Sigmoid colon (tissue), 6 donors: ENCODE measurements at regions not wholly inside any gene's neighbourhood (a gene's known extent, or its start where the extent isn't known, plus 50 kb on each side); places are given as distances from the start of the nearest gene placed in this dataset.

Experiments used
- DNase-seq: peaks from one replicate; pipeline ENCODE4 v3.0.0-alpha.2; 2019
- H3K27ac ChIP-seq, 4 donors: fragments of 200-600 bp; sonication (generic); one replicate each; pipeline ENCODE4 v1.5.1; 2016 to 2019; ENCODE audit warnings: mild to moderate bottlenecking in 1 of 4
- H3K27me3 ChIP-seq, 3 donors: fragments of 200-600 bp; sonication (generic); one replicate each; pipeline ENCODE4 v1.5.1; 2019; ENCODE audit warnings: mild to moderate bottlenecking in 1 of 3
- H3K36me3 ChIP-seq, 4 donors: fragments of 200-600 bp; sonication (generic); one replicate each; pipeline ENCODE4 v1.5.1; 2016 to 2019
- H3K4me1 ChIP-seq, 4 donors: fragments of 200-600 bp; sonication (generic); one replicate each; pipeline ENCODE4 v1.5.1; 2017 to 2019
- H3K4me3 ChIP-seq, 4 donors: fragments of 200-600 bp; sonication (generic); one replicate each; pipeline ENCODE4 v1.5.1; 2017 to 2019; ENCODE audit warnings: mild to moderate bottlenecking in 2 of 4, moderate library complexity in 1 of 4
- H3K9me3 ChIP-seq, 4 donors: fragments of 200-600 bp in 3 of 4; sonication (generic) in 3 of 4; one replicate each; pipeline versions ENCODE4 v1.5.1 to v1.6.1; 2013 to 2019
- EP300 ChIP-seq, 4 donors: sonication (generic); formaldehyde crosslinking; IDR thresholded peaks; one replicate each; pipeline ENCODE4 v1.6.1; 2017; ENCODE audit warnings: antibody characterized with exemption in 4 of 4
- POLR2A ChIP-seq, 2 donors: fragments of 450-650 bp; IDR thresholded peaks; one replicate each; pipeline ENCODE4 v1.6.1; 2016; ENCODE audit warnings: antibody characterized with exemption in 2 of 2, mild to moderate bottlenecking in 2 of 2, moderate library complexity in 2 of 2
- POLR2AphosphoS5 ChIP-seq, 4 donors: sonication (generic); formaldehyde crosslinking; IDR thresholded peaks; one replicate each; pipeline ENCODE4 v1.6.1; 2017; ENCODE audit warnings: antibody characterized with exemption in 4 of 4
- WGBS, 2 donors: extraction: QIAGEN DNeasy Blood & Tissue Kit; methylation state at CpG; one replicate each; pipeline ENCODE4 v1.1.7; 2013; 5-methylcytosine and 5-hydroxymethylcytosine counted together
- intact Hi-C: fragments of 100-400 bp; cut with DNase I; formaldehyde crosslinking; loops from one replicate; pipeline ENCODE4 v1.15.1; 2023
- TF ChIP-seq, protein P1 (sequence below), 4 experiments: fragments of 450-650 bp in 3 of 4; fragments of 200-600 bp in 1 of 4; IDR thresholded peaks; one replicate each; pipeline ENCODE4 v1.5.1; 2016 to 2019; ENCODE audit warnings: antibody characterized with exemption in 4 of 4, mild to moderate bottlenecking in 3 of 4, moderate library complexity in 2 of 4
- donor health status: healthy with polysubstance abuse.
- donor health status: healthy.

DNA sequence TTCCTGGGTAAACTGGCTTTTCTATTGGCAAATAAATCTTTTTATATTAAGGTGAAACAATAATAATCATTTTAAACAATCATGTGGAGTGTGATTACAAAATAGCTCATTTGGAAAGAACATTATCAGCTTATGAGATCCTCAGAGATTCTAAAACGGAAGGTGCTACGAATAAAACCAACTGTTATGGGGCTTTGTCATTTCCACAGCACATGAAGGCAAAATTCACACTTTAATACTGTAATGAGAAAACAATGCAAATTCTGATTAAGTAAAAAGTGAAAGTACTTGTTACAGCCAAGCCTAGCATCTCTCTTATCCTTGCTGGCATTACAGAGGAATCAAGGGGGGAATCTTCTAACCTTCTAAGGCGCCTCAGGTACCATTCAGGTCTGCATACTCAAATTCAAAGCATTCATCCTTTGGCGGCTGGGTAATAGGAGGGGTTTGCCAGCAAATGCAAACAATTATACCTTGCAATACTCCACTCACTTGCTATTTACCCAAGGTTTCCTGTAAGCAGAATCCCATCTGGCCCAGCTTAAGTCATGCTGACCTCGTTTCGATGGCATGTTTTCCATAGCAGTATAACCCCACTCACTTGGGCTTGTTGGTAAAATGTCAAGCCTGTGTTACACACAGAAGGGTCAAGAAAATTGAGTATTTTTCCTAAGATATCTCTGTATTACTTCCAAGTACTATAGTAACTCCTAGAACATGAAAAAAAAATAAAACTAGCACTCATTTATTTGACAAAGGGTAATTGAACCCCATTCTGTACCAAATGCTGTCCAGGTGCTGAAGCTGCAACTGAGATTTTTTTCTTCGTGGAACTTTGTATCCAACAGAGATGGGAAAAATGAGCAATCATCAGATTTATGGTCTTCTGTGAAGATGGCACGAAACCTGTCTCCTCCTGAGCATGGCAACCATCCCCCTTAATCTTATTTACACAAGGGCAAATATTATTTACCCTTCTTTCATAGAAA lies 183.7 kb upstream of the LMCD1 start:
- H3K4me3 ChIP-seq = no peak overlapping the region
- intact Hi-C loops = no loop called here
- 72 to 84% methylated on average over 8 of the region's 8 CpGs for WGBS, 2 donors
- no peaks in the 10 kb centered on the region for H3K27me3 ChIP-seq
- H3K9me3 ChIP-seq = no peaks in the 10 kb centered on the region
- no peaks in the 10 kb centered on the region for H3K36me3 ChIP-seq
- no peak overlapping the region for H3K27ac ChIP-seq
- TF ChIP-seq, protein P1, sequence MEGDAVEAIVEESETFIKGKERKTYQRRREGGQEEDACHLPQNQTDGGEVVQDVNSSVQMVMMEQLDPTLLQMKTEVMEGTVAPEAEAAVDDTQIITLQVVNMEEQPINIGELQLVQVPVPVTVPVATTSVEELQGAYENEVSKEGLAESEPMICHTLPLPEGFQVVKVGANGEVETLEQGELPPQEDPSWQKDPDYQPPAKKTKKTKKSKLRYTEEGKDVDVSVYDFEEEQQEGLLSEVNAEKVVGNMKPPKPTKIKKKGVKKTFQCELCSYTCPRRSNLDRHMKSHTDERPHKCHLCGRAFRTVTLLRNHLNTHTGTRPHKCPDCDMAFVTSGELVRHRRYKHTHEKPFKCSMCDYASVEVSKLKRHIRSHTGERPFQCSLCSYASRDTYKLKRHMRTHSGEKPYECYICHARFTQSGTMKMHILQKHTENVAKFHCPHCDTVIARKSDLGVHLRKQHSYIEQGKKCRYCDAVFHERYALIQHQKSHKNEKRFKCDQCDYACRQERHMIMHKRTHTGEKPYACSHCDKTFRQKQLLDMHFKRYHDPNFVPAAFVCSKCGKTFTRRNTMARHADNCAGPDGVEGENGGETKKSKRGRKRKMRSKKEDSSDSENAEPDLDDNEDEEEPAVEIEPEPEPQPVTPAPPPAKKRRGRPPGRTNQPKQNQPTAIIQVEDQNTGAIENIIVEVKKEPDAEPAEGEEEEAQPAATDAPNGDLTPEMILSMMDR (IDR thresholded peaks at IDR 0.05) = no peak
- TF ChIP-seq POLR2A (IDR thresholded peaks at IDR 0.05) (no peak), EP300 (IDR thresholded peaks at IDR 0.05) (no peak), POLR2AphosphoS5 (IDR thresholded peaks at IDR 0.05) (no peak)
- no peaks in the 10 kb centered on the region for H3K4me1 ChIP-seq
- DNase-seq = no peak

GRCh38 chr3:8319935-8320634 lies 181.5 kb upstream of the LMCD1 start:
- intact Hi-C loops = no loop called here
- Histone ChIP-seq H3K27me3 (no peaks in the 10 kb centered on the region), H3K4me1 (no peaks in the 10 kb centered on the region), H3K27ac (no peak overlapping the region), H3K9me3 (no peaks in the 10 kb centered on the region), H3K4me3 (no peak overlapping the region), H3K36me3 (no peaks in the 10 kb centered on the region)
- TF ChIP-seq POLR2A (IDR thresholded peaks at IDR 0.05) (no peak), EP300 (IDR thresholded peaks at IDR 0.05) (no peak), POLR2AphosphoS5 (IDR thresholded peaks at IDR 0.05) (no peak)
- TF ChIP-seq, protein P1 (IDR thresholded peaks at IDR 0.05) = no peak
- WGBS, 2 donors = 55 to 64% methylated on average over 2 of the region's 2 CpGs
- no peak for DNase-seq

GRCh38 chr3:8320711-8321458 lies 180.7 kb upstream of the LMCD1 start:
- 74 to 81% methylated on average over 6 of the region's 6 CpGs for WGBS, 2 donors
- Histone ChIP-seq H3K4me3 (no peak overlapping the region), H3K9me3 (no peaks in the 10 kb centered on the region), H3K27me3 (no peaks in the 10 kb centered on the region), H3K36me3 (no peaks in the 10 kb centered on the region), H3K4me1 (no peaks in the 10 kb centered on the region), H3K27ac (no peak overlapping the region)
- intact Hi-C loops = no loop called here
- no peak for DNase-seq
- TF ChIP-seq, protein P1 (IDR thresholded peaks at IDR 0.05) = no peak
- TF ChIP-seq POLR2A (IDR thresholded peaks at IDR 0.05) (no peak), POLR2AphosphoS5 (IDR thresholded peaks at IDR 0.05) (no peak), EP300 (IDR thresholded peaks at IDR 0.05) (no peak)

- intact Hi-C loops = no loop called here
- no peak overlapping the region for H3K27ac ChIP-seq
- no peak for TF ChIP-seq POLR2AphosphoS5 (IDR thresholded peaks at IDR 0.05)
- TF ChIP-seq EP300 (IDR thresholded peaks at IDR 0.05) = no peak
- TF ChIP-seq, protein P1 (IDR thresholded peaks at IDR 0.05) = no peak
- no peak for TF ChIP-seq POLR2A (IDR thresholded peaks at IDR 0.05)
These were observed 176.9 kb upstream of the LMCD1 start for GRCh38 chr3:8324747-8325146.

More at GRCh38 chr3:8324747-8325146, 176.9 kb upstream of the LMCD1 start:
- Histone ChIP-seq H3K9me3 (no peaks in the 10 kb centered on the region), H3K27me3 (no peaks in the 10 kb centered on the region), H3K4me1 (no peaks in the 10 kb centered on the region), H3K4me3 (no peak overlapping the region), H3K36me3 (no peaks in the 10 kb centered on the region)
- no peak for DNase-seq
- 68 to 74% methylated on average over 3 of the region's 3 CpGs for WGBS, 2 donors
